ENCODE measurements at regions not wholly inside any gene's neighbourhood (a gene's known extent, or its start where the extent isn't known, plus 50 kb on each side); places are given as distances from the start of the nearest gene placed in this dataset.

DNA sequence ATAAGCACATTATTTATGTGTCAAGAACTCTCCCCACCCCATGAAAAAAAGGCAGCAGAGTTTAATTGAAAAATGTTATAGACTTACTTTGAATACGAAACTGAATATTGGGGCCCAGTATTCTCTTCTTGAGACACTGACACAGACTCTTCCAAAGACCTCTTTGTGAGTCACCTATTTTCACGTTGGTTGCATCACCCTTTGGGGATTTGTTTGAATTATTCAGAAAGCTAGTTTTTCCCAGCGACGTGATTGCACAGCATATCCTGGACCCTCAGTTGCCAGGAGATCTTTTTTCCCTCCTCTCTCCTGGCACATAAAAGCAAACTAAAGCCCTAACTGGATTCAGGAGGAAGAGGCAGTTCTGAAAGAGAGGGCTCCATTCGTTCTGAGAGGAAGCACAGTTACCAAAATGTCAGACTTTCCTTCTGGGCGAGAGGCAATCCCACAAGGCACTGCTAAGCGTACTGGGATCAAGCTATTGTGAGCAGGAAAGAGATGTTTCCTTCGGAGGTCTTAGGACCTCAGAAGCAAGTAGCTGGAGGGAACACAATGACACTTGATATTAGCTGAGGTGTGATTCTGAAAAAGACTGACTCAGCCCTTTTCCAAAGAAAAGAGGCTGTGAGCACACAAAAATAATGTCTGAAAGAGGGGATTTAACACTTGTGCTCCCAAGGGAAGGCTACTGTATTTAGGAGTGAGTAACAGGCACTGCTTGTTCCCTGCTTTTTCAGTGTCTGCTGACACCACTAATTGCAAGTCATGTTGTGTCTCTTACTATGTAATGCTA, 65.8 kb upstream of the CADPS start:
- TF ChIP-seq, protein P1, sequence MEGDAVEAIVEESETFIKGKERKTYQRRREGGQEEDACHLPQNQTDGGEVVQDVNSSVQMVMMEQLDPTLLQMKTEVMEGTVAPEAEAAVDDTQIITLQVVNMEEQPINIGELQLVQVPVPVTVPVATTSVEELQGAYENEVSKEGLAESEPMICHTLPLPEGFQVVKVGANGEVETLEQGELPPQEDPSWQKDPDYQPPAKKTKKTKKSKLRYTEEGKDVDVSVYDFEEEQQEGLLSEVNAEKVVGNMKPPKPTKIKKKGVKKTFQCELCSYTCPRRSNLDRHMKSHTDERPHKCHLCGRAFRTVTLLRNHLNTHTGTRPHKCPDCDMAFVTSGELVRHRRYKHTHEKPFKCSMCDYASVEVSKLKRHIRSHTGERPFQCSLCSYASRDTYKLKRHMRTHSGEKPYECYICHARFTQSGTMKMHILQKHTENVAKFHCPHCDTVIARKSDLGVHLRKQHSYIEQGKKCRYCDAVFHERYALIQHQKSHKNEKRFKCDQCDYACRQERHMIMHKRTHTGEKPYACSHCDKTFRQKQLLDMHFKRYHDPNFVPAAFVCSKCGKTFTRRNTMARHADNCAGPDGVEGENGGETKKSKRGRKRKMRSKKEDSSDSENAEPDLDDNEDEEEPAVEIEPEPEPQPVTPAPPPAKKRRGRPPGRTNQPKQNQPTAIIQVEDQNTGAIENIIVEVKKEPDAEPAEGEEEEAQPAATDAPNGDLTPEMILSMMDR (conservative IDR thresholded peaks at IDR 0.05; ENCODE audit: low read depth, low read length) = no peak
- TF ChIP-seq EZH2 (IDR thresholded peaks at IDR 0.05; ENCODE audit: low read length, unreplicated experiment) (no peak), EZH2phosphoT487 (IDR thresholded peaks at IDR 0.05; ENCODE audit: borderline replicate concordance, low read length) (no peak)

Measured in PC-3 (cell line).